ENCODE measurements at regions not wholly inside any gene's neighbourhood (a gene's known extent, or its start where the extent isn't known, plus 50 kb on each side); places are given as distances from the start of the nearest gene placed in this dataset.

DNA sequence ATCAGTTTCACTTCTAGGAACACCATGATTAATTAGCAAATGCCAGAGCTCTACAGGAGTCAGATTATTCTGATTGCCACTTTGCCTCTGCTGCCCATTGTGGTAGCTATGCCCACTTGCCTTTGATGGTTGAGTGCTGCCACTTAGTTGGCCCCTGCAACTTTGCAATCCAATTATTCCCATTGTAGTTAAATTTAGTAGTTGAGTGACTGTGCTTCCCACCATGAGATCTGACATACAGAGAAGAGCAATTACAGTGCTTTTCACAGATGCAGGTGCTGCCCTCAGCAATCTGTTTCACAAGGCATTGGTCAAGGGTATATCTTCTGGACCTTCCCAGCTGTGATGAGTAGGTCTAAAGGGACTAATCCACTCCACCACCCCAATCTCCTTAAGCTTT is 468.4 kb upstream of the RGS6 start:
- Histone ChIP-seq H3K79me2 (ENCODE audit: insufficient read depth, low read depth, low read length) (no peaks in the 10 kb centered on the region), H3K4me2 (ENCODE audit: low read length) (no peak overlapping the region), H4K20me1 (ENCODE audit: insufficient read depth, low read length) (no peaks in the 10 kb centered on the region), H3K4me1 (ENCODE audit: insufficient read depth, low read length, poor library complexity, severe bottlenecking) (no peaks in the 10 kb centered on the region), H3K27ac (ENCODE audit: low read depth, low read length, poor library complexity, severe bottlenecking) (no peak overlapping the region), H3K36me3 (ENCODE audit: insufficient read depth, low read length) (peaks cover 3% of the 10 kb centered on the region; the same call in 1 of the 2 replicates), H3K9me2 (ENCODE audit: insufficient read depth, low read length) (no peaks in the 10 kb centered on the region), H2AFZ (ENCODE audit: low read length) (no peak overlapping the region), H3K4me3 (ENCODE audit: low read depth, low read length, poor library complexity, severe bottlenecking) (no peak overlapping the region), H3K9me3 (ENCODE audit: low read length) (no peaks in the 10 kb centered on the region)
- BruUV-seq (replicated peaks): no TSS peak
- POLR2A ChIA-PET: no interaction called here
- intact Hi-C loops (cut with micrococcal nuclease; ENCODE audit: unreplicated experiment): no loop called here
- no peak for TF ChIP-seq CTCF (conservative IDR thresholded peaks at IDR 0.05; ENCODE audit: low read length)
- TF ChIP-seq EZH2phosphoT487 (IDR thresholded peaks at IDR 0.05; ENCODE audit: borderline replicate concordance, low read depth, low read length): no peak
- CTCF ChIA-PET (ENCODE audit: unreplicated experiment): no interaction called here
- DNase-seq (ENCODE audit: low spot score): no peak

DNA sequence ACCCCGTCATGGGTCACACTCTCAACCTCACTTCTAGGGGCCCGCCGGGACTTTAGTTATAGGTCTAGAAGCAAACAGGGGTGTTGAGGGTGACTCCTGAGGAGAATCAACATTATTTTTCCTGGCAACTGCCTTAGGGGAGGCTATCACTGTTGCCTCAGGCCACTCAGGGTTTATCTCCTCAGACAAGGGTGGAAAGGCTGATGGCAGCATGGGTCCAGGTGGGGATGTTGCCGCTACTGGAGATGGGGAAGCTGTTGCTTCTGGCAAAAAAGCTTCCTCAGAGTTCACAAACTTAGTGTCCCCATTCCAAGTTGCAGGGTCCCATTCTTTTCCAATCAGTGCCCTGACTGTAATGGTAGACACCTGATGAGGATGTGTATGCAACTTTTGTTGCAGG is 467.4 kb upstream of the RGS6 start:
- TF ChIP-seq EZH2phosphoT487 (IDR thresholded peaks at IDR 0.05; ENCODE audit: borderline replicate concordance, low read depth, low read length) (no peak), CTCF (conservative IDR thresholded peaks at IDR 0.05; ENCODE audit: low read length) (no peak)
- intact Hi-C loops (cut with micrococcal nuclease; ENCODE audit: unreplicated experiment): no loop called here
- no peaks in the 10 kb centered on the region for H3K4me1 ChIP-seq (ENCODE audit: insufficient read depth, low read length, poor library complexity, severe bottlenecking)
- H3K4me2 ChIP-seq (ENCODE audit: low read length): no peak overlapping the region
- DNase-seq (ENCODE audit: low spot score): no peak
- H2AFZ ChIP-seq (ENCODE audit: low read length): no peak overlapping the region
- no peaks in the 10 kb centered on the region for H3K79me2 ChIP-seq (ENCODE audit: insufficient read depth, low read depth, low read length)
- H3K27ac ChIP-seq (ENCODE audit: low read depth, low read length, poor library complexity, severe bottlenecking): no peak overlapping the region
- H3K9me2 ChIP-seq (ENCODE audit: insufficient read depth, low read length): no peaks in the 10 kb centered on the region
- no TSS peak for BruUV-seq (replicated peaks)
- POLR2A ChIA-PET: no interaction called here
- H3K36me3 ChIP-seq (ENCODE audit: insufficient read depth, low read length): peaks cover 3% of the 10 kb centered on the region; the same call in 1 of the 2 replicates
- H4K20me1 ChIP-seq (ENCODE audit: insufficient read depth, low read length): no peaks in the 10 kb centered on the region
- H3K9me3 ChIP-seq (ENCODE audit: low read length): no peaks in the 10 kb centered on the region
- no peak overlapping the region for H3K4me3 ChIP-seq (ENCODE audit: low read depth, low read length, poor library complexity, severe bottlenecking)
- CTCF ChIA-PET (ENCODE audit: unreplicated experiment): no interaction called here

DNA sequence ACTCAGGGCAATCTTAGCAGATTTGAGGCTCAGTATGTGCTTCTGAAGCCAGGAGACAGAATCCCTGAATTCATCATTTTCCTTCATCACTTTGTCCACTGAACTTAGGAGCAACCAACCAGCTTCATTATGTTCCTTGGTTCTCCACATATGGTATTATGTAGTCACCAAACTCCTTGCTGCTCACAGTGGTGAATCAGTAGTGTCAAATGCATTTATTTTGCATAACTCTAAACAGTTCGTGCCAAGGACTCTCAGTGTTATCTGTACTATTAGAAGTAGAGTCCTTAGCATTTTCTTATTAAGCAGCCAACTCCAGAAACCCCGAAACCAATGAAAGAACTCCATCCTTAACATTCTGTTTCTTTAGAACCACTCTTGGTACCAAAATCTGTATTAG is 466.9 kb upstream of the RGS6 start:
- no peaks in the 10 kb centered on the region for H3K79me2 ChIP-seq (ENCODE audit: insufficient read depth, low read depth, low read length)
- H2AFZ ChIP-seq (ENCODE audit: low read length): no peak overlapping the region
- H3K36me3 ChIP-seq (ENCODE audit: insufficient read depth, low read length): peaks cover 3% of the 10 kb centered on the region; the same call in 1 of the 2 replicates
- CTCF ChIA-PET (ENCODE audit: unreplicated experiment): no interaction called here
- no peak overlapping the region for H3K4me2 ChIP-seq (ENCODE audit: low read length)
- no peaks in the 10 kb centered on the region for H3K9me3 ChIP-seq (ENCODE audit: low read length)
- TF ChIP-seq CTCF (conservative IDR thresholded peaks at IDR 0.05; ENCODE audit: low read length) (no peak), EZH2phosphoT487 (IDR thresholded peaks at IDR 0.05; ENCODE audit: borderline replicate concordance, low read depth, low read length) (no peak)
- DNase-seq (ENCODE audit: low spot score): no peak
- intact Hi-C loops (cut with micrococcal nuclease; ENCODE audit: unreplicated experiment): no loop called here
- no peaks in the 10 kb centered on the region for H3K4me1 ChIP-seq (ENCODE audit: insufficient read depth, low read length, poor library complexity, severe bottlenecking)
- no peaks in the 10 kb centered on the region for H3K9me2 ChIP-seq (ENCODE audit: insufficient read depth, low read length)
- no TSS peak for BruUV-seq (replicated peaks)
- H3K4me3 ChIP-seq (ENCODE audit: low read depth, low read length, poor library complexity, severe bottlenecking): no peak overlapping the region
- H4K20me1 ChIP-seq (ENCODE audit: insufficient read depth, low read length): no peaks in the 10 kb centered on the region
- POLR2A ChIA-PET: no interaction called here
- H3K27ac ChIP-seq (ENCODE audit: low read depth, low read length, poor library complexity, severe bottlenecking): no peak overlapping the region
